AG20443 (cell line): ENCODE measurements at regions not wholly inside any gene's neighbourhood (a gene's known extent, or its start where the extent isn't known, plus 50 kb on each side); places are given as distances from the start of the nearest gene placed in this dataset.
"Not testable (repeated sequence)": the region's sequence is repeated elsewhere in the genome, so short reads cannot be mapped to it uniquely, and the experiment has no call there.

Experiments
- DNase-seq: peaks from one replicate; pipeline ENCODE4 v3.0.0; 2012; ENCODE audit warnings: low spot score, mixed read lengths

GRCh38 chr7:69516238-69516820 is 81.9 kb upstream of the AUTS2 start:
- DNase-seq: no peak

- peak; percentile 58 for DNase-seq
Measured at GRCh38 chr7:69517985-69518704, 80.1 kb upstream of the AUTS2 start.

- no peak for DNase-seq
Measured at GRCh38 chr7:69518705-69519077, 79.6 kb upstream of the AUTS2 start.

- no peak for DNase-seq
Measured at GRCh38 chr7:69526570-69526969, 71.7 kb upstream of the AUTS2 start.

GRCh38 chr7:69527706-69528105 is 70.6 kb upstream of the AUTS2 start:
- DNase-seq: no peak

GRCh38 chr7:69531050-69531449 is 67.2 kb upstream of the AUTS2 start:
- DNase-seq: no peak

- DNase-seq: no peak
Measured at GRCh38 chr7:69534461-69535041, 63.7 kb upstream of the AUTS2 start.

GRCh38 chr7:69537691-69538090 is 60.6 kb upstream of the AUTS2 start:
- no peak for DNase-seq

- DNase-seq: no peak
Measured at GRCh38 chr7:69539531-69539930, 58.7 kb upstream of the AUTS2 start.

GRCh38 chr7:69540287-69540686 is 58.0 kb upstream of the AUTS2 start:
- no peak for DNase-seq

- not testable (repeated sequence) for DNase-seq
Measured at GRCh38 chr7:69541779-69542432, 56.4 kb upstream of the AUTS2 start.

- DNase-seq: no peak
Measured at GRCh38 chr7:69545175-69545574, 53.1 kb upstream of the AUTS2 start.
